ENCODE measurements at regions not wholly inside any gene's neighbourhood (a gene's known extent, or its start where the extent isn't known, plus 50 kb on each side); places are given as distances from the start of the nearest gene placed in this dataset.

DNA sequence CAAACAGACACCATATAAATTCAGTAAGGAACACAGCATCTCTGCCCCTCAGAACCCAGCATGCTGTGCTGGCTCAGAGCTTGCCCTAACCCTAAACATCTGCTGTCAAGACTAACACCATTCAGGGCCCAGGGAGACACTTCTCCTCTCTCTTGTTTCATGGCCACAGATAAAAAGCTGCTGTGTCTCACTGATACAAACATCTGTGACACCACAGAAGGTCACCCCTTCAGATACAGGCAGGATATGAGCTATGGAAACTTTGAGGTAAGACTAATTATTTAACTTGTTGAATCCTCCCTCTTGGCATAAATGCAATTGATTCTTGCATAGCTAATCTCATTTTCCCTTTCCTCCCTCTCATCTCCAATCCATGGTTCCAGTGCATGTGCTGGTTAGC lies 61.6 kb upstream of the GPR12 start:
- no peak for DNase-seq

DNA sequence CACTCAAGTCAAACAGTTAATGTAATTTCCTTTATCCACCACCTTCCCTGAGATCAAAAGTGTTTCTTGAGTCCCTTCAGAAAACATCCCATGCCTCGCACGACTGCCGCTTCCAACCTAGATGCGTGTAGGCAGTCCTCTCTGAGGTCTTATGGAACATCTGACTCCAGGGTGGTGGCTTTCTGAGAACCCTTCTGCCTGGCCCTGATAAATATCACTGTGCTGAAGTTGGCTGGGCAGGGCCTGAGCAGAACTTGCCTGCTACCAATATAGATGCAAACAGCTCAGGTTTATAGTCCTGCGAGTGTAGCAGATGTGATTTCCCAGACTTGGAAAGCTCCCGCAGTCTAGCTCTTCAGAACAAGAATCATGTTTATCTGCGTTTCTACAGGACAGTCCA lies 61.1 kb upstream of the GPR12 start:
- no peak for DNase-seq

DNA sequence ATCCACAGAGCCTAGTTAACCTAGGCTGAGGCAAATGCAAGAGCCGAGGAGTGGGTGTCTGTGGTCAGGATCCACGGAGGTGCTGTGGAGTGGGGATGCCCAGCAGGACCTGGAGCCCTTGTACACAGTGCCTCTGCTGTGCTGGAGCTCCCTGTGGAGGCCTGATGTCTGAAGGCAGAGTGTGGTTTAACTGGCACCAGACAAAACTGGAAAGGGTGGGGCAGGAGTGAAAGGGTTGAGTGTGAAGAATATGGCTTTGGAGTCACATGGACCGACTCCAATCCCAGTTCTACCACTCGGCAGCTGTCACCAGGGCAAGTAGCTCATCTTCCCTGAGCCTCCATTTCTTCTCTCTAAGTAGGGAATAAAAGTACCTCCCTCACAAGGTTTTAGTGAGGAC lies 60.3 kb upstream of the GPR12 start:
- no peak for DNase-seq

DNA sequence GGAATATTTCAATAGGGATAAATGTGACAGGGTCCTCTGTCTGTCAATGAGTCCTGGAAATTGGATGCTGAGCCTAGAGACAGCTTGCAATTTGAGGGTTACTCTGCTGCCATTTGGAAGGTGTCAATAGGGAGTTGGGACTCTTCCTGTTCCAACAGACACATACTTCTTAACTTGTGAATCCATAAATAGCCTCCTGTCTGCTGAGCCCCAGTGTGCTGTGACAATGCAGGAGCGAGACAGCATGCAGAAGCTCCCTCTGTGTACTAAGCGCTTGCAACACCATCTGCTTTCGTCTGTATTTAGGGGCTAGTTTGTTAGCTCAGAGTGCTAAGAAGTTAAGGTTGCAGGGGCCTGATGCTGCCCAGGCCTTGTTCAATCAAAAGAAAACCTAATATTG lies 58.5 kb upstream of the GPR12 start:
- DNase-seq, result no peak

DNA sequence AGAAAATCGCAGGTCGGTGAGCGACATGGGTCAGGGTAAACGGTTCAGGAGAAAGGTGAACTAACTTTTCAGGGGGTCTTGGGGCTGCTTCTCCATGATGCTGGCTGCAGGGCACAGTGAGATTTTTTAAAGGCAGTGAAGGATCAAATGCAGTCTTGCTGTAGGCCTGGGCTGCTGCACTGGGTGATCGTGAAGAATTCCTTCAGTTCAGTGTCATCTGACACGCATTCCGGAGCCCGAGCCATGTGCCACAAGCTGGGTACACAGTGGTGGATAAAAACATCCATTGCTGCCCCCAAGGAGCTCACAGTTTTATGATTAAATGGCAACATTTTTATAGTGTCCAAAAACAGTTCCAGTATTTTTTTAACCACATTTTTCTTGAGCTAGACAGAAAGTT lies 56.3 kb upstream of the GPR12 start:
- DNase-seq, result no peak

DNA sequence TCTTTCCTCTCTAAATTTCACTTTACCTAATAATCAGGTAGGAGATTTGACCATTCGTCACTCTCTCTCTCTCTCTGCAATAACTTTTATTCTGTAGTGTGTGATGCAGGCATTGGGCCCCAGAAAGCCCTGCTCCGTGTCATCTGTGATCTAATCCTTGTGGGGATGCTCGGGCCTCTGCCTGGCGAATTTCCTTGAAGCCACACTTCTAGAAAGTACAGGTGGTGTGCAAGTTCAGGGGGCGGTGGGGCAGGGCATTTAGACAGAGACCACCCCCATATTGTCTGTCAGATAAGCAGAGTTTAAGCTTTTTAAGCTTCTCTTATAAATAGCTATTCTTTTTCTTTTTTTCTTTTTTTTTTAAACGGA lies 53.4 kb upstream of the GPR12 start:
- DNase-seq, result no peak

DNA sequence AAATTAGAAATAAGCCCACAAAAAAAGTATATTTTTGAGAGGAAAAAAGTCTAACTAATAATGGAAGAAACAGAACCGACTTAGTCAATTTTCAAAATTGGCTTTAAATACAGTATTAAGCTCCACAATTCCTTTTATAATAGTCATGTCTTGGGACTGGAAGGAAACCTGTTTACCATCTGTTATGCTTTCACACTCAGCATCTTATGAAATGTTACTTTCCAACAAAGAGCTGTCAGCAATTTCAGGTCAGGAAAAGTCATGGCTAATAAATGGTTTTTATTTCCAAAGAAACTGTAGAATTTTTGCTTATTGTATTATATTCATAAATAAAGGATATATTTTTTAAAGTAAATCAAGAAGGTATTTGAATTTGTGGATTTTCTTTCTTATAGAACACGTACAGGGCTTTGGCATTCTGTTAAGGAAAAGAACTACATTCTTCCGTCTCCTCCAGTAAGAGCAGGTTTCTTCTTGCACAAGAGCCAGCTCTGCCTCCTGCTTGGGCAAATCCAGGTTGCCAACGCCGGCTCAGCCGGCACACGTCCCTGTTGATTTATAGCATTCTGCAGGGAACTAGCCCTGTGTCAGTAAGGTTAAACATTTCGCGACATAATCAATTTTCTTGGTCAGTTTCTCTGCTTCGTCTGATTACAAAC lies 52.9 kb upstream of the GPR12 start:
- DNase-seq, result no peak

DNA sequence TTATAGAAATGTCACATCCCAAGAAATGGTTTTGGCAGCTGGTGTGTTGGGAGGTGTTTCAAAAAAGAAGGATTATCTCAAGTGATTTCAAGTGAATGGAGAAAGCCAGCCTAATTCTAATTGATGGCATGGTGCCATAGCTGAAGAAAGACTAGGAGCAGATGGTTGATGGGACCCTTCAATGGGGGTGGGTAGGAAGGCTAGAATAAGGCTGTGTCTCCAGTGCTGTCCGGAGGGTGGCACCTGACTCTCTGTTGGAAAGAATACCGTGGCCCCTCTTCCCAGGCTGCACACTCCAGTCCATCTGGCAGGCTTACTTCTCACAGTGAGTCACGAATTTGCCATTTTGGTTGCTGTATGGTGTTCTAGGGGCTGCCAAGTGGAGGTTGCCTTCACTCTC lies 51.0 kb upstream of the GPR12 start:
- DNase-seq, result no peak
